ENCODE measurements at regions not wholly inside any gene's neighbourhood (a gene's known extent, or its start where the extent isn't known, plus 50 kb on each side); places are given as distances from the start of the nearest gene placed in this dataset.
"Not testable (repeated sequence)": the region's sequence is repeated elsewhere in the genome, so short reads cannot be mapped to it uniquely, and the experiment has no call there.

DNA sequence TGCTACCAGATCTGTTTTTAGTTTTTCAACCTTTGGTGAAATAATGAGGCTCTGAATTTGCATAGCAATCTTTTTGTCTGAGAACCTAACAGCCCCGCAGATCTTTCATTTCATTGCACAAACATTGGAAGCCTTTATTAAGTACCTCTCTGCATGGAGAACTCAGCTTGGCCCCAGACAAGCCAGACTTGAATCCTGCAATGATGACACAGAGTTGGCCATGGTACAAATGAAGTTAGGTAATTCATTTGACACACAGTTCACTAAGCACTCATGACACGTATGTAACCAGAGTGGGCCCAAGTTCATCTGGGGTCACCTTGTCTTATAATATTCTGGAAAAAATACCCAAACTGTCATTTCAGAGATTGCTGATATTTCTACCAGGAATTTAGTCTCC, 439.1 kb upstream of the ID2 start:
- ATAC-seq (ENCODE audit: low read depth in 2 of 2) (no peak), DNase-seq (no peak)
- no peak overlapping the region for H3K4me3 Mint-ChIP-seq
- H3K27me3 Mint-ChIP-seq = peaks cover 11 to 29% (median 25%) of the 10 kb centered on the region in 3 donors
- peaks cover 0 to 8% (median 0%) of the 10 kb centered on the region in 3 donors for H3K4me1 Mint-ChIP-seq
- H3K9me3 Mint-ChIP-seq = peaks cover 8 to 46% (median 26%) of the 10 kb centered on the region in 7 donors
- H3K36me3 Mint-ChIP-seq = peaks cover 0 to 8% of the 10 kb centered on the region in 2 donors
- no peak overlapping the region for H3K27ac Mint-ChIP-seq

DNA sequence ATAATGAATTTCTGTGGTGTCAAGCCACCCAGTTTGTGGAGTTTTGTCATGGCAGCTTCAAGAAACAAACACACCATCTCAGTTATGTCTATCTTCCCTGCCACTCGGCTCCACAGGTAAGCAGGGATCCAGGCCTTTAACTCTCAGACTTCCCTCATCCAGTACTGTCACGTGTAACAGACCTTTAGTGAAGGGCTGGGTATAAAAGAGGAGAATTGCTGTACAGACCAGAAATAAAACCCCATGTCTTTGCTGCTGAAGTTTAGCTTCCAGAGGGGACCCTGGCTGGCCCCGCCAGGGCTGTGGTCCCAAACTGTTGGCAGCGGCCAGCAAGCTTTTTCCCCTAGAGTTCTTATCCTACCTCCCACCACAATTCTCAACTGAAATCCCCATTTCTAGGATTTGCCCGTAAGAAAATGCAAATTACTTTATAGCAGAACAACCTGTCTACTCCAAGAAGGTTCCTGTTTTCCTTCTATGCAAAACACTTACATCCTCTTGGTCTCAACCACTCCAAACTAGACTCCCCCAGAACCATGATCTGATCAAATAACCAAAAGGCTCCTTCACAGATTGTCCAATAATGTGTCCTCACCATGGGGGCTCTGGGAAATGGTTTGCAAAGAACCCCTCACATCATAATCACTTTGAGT, 438.0 kb upstream of the ID2 start:
- Mint-ChIP-seq H3K27me3 (peaks cover 11 to 26% (median 22%) of the 10 kb centered on the region in 3 donors), H3K27ac (no peak overlapping the region), H3K36me3 (peaks cover 0 to 8% of the 10 kb centered on the region in 2 donors), H3K9me3 (peaks cover 8 to 49% (median 26%) of the 10 kb centered on the region in 7 donors), H3K4me1 (peaks cover 0 to 6% (median 0%) of the 10 kb centered on the region in 3 donors), H3K4me3 (no peak overlapping the region)
- ATAC-seq (ENCODE audit: low read depth in 2 of 2) = no peak
- no peak for DNase-seq

DNA sequence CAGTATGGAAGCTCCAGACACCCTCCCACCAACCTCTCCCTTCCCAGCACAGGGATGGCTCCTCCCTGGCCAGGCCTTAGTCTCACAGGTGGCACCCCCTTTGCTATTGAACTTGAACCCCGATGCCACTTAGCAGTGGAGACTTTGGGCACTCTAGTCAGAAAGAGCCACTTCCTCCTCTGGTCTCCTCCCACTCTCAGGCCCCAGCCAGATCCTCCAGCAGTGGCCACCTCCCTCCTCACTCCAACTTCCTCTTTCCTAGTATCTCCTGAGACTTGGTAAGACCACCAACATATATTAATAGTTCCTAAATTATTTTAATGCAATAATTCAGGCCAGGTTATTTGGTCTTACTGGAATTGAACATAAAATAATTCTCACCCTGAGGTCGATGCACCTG, 437.2 kb upstream of the ID2 start:
- H3K36me3 Mint-ChIP-seq = peaks cover 0 to 8% of the 10 kb centered on the region in 2 donors
- H3K27me3 Mint-ChIP-seq = peaks cover 11 to 18% (median 14%) of the 10 kb centered on the region in 3 donors
- no peak overlapping the region for H3K4me3 Mint-ChIP-seq
- H3K4me1 Mint-ChIP-seq = peaks cover 0 to 6% (median 0%) of the 10 kb centered on the region in 3 donors
- DNase-seq (no peak), ATAC-seq (ENCODE audit: low read depth in 2 of 2) (no peak)
- peaks cover 8 to 51% (median 27%) of the 10 kb centered on the region in 7 donors for H3K9me3 Mint-ChIP-seq
- no peak overlapping the region for H3K27ac Mint-ChIP-seq

DNA sequence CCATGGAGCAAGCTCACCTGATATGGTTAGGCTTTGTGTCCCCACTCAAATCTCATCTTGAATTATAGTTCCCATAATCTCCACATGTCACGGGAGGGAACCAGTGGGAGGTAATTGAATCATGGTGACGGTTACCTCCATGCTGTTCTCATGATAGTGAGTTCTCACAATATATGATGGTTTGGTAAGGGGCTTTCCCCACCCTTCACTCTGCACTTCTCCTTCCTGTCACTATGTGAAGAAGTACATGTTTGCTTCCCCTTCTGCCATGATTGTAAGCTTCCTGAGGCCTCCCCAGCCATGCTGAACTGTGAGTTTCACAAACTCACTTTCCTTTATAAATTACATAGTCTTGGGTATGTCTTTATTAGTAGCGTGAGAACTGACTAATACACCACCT, 435.7 kb upstream of the ID2 start:
- H3K9me3 Mint-ChIP-seq = peaks cover 13 to 62% (median 37%) of the 10 kb centered on the region in 7 donors
- peaks cover 9 to 16% of the 10 kb centered on the region in 2 donors for H3K36me3 Mint-ChIP-seq
- no peak for DNase-seq

DNA sequence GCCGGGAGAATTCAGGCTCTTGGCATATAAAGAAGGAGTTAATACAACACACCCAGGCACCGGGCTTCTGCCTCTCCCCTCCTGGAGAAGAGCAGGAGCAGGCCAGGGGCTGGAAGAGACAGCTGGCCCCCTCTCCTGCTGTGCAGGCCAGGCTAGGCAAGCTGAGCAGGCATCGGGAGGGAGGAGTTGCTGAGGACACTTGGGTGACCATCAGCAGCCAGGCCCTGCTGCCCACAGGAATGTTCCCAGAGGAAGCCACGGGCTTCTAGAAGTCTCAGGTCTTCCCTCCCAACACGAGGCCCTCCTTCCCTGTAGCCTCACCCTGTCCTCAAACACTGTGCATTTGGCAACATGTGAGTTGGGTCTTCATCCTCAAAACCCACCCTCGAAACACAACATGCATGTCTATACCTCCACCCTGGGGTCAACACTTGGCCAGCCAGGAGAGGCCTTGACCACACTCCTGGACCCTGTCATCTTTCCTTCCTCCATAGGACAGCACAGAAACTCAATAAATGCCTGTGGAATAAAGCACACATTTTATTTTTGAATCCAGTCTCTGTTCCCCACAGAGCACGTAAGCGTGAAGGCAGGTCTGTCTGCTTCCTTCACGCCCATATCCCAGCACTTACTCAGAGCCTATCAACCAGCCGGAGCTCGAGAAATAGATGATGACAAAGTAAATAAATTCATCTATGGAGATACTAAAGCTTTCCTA, 433.8 kb upstream of the ID2 start:
- no peak for ATAC-seq (ENCODE audit: low read depth in 2 of 2)
- H3K27ac Mint-ChIP-seq = no peak overlapping the region

More for the DNA sequence above, 435.7 kb upstream of the ID2 start:
- peaks cover 0 to 6% (median 0%) of the 10 kb centered on the region in 3 donors for H3K4me1 Mint-ChIP-seq
- H3K4me3 Mint-ChIP-seq = no peak overlapping the region
- ATAC-seq (ENCODE audit: low read depth in 2 of 2) = no peak
- peaks cover 13 to 17% (median 13%) of the 10 kb centered on the region in 3 donors for H3K27me3 Mint-ChIP-seq
- H3K27ac Mint-ChIP-seq = peak overlapping the region in 2 of 6 donors; percentile 61 to 78

DNA sequence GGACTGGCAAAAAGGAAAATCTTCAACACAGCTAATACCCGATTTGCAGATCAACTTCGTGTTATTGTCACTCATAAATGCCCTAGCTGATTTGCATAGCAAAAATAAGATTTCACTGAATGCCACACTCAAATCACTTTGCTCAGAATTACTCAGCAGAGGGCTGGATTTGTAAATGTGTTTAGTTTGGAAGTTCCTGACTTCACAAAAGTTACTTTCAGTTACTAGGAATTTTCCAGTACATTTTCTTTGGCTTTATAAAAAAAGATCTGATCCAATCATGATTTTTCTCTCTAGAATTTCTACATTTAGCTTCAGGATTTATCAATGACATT, 433.3 kb upstream of the ID2 start:
- Mint-ChIP-seq H3K36me3 (peaks cover 9 to 13% of the 10 kb centered on the region in 2 donors), H3K9me3 (peaks cover 9 to 55% (median 35%) of the 10 kb centered on the region in 7 donors), H3K4me3 (no peak overlapping the region), H3K27me3 (peaks cover 21 to 25% (median 21%) of the 10 kb centered on the region in 3 donors), H3K4me1 (peaks cover 0 to 6% (median 0%) of the 10 kb centered on the region in 3 donors), H3K27ac (no peak overlapping the region)
- DNase-seq (no peak), ATAC-seq (ENCODE audit: low read depth in 2 of 2) (no peak)

More for the DNA sequence above, 433.8 kb upstream of the ID2 start:
- Mint-ChIP-seq H3K36me3 (peaks cover 9 to 15% of the 10 kb centered on the region in 2 donors), H3K4me1 (peaks cover 0 to 6% (median 0%) of the 10 kb centered on the region in 3 donors), H3K4me3 (no peak overlapping the region), H3K9me3 (peaks cover 12 to 60% (median 37%) of the 10 kb centered on the region in 7 donors), H3K27me3 (peaks cover 15 to 22% (median 19%) of the 10 kb centered on the region in 3 donors)
- DNase-seq = no peak

DNA sequence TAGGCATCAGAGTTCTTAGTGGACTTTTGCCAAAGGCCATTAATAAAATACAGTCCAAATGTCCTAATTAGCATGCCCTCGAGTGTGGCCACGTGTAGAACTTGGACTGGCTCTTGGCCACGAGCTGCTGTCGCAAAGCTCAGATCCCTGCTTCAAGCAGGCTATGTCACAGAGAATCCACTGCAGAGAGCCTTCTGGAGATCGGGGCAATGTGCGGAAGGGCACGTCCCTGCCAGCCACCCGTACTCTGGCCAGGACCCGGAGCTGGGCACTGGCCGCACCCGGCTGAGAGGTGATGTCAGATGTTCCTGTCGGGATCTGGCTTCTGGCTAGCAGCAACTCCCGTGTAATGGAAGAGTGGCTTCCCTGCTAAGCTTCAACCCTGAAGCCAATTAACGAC, 432.7 kb upstream of the ID2 start:
- DNase-seq = no peak
- H3K27ac Mint-ChIP-seq = no peak overlapping the region
- H3K9me3 Mint-ChIP-seq = peaks cover 9 to 50% (median 30%) of the 10 kb centered on the region in 7 donors
- peaks cover 9 to 13% of the 10 kb centered on the region in 2 donors for H3K36me3 Mint-ChIP-seq
- ATAC-seq (ENCODE audit: low read depth in 2 of 2) = no peak
- H3K4me3 Mint-ChIP-seq = no peak overlapping the region
- H3K27me3 Mint-ChIP-seq = peaks cover 26 to 31% (median 27%) of the 10 kb centered on the region in 3 donors
- peaks cover 0 to 6% (median 0%) of the 10 kb centered on the region in 3 donors for H3K4me1 Mint-ChIP-seq

GRCh38 chr2:8249769-8250168, 432.1 kb upstream of the ID2 start:
- Mint-ChIP-seq H3K36me3 (peaks cover 9 to 13% of the 10 kb centered on the region in 2 donors), H3K27ac (no peak overlapping the region), H3K4me1 (peaks cover 0 to 2% (median 0%) of the 10 kb centered on the region in 3 donors), H3K27me3 (peaks cover 31 to 33% (median 33%) of the 10 kb centered on the region in 3 donors), H3K9me3 (peaks cover 9 to 45% (median 27%) of the 10 kb centered on the region in 7 donors), H3K4me3 (no peak overlapping the region)
- ATAC-seq (ENCODE audit: low read depth in 2 of 2) (no peak), DNase-seq (no peak)

DNA sequence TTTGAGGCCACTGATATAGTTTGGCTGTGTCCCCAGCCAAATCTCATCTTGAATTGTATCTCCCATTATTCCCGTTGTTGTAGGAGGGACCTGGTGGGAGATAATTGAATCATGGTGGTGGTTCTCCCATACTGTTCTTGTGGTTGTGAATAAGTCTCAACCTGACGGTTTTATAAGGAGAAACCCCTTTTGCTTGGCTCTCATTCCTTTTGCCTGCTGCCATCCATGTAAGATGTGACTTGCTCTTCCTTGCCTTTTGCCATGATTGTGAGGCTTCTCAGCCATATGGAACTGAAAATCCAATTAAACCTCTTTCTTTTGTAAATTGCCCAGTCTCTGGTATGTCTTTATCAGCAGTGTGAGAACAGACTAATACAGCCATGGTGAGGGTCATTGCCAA, 431.6 kb upstream of the ID2 start:
- peaks cover 8 to 39% (median 26%) of the 10 kb centered on the region in 7 donors for H3K9me3 Mint-ChIP-seq
- H3K4me3 Mint-ChIP-seq; DNase-seq; H3K27ac Mint-ChIP-seq; ATAC-seq (ENCODE audit: low read depth in 2 of 2); H3K4me1 Mint-ChIP-seq: not testable (repeated sequence)
- H3K27me3 Mint-ChIP-seq = peaks cover 32 to 37% (median 36%) of the 10 kb centered on the region in 3 donors
- H3K36me3 Mint-ChIP-seq = peaks cover 9 to 13% of the 10 kb centered on the region in 2 donors

- peaks cover 42 to 46% (median 44%) of the 10 kb centered on the region in 3 donors for H3K27me3 Mint-ChIP-seq
- ATAC-seq (ENCODE audit: low read depth in 2 of 2) (no peak), DNase-seq (no peak)
- peaks cover 5 to 29% (median 17%) of the 10 kb centered on the region in 7 donors for H3K9me3 Mint-ChIP-seq
- peaks cover 9 to 13% of the 10 kb centered on the region in 2 donors for H3K36me3 Mint-ChIP-seq
- H3K27ac Mint-ChIP-seq = no peak overlapping the region
- no peak overlapping the region for H3K4me3 Mint-ChIP-seq
- H3K4me1 Mint-ChIP-seq = no peaks in the 10 kb centered on the region
These were observed 430.6 kb upstream of the ID2 start for GRCh38 chr2:8251291-8251690.

DNA sequence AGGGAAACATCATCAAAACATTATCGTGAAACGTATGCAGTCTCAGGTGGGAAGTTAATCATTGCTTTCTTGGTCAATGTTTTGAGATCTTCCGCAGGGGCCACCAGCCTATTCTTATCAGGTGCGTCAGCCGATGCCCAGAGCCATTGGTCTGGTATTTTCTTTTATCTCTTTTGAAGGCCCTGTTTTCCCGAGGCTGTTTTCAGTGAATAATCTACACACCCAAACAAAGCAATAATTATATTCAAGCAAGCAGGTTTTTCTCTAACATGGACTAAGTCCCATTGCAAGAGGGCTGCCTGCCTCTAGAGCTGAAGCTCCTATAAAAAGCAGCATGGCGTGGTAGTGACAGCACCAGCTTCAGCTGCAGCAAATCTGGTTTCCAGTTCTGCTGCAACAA, 430.0 kb upstream of the ID2 start:
- Mint-ChIP-seq H3K36me3 (peaks cover 9% of the 10 kb centered on the region in 2 donors), H3K27me3 (peaks cover 44 to 51% (median 46%) of the 10 kb centered on the region in 3 donors), H3K4me1 (no peaks in the 10 kb centered on the region), H3K27ac (no peak overlapping the region), H3K4me3 (no peak overlapping the region), H3K9me3 (peaks cover 4 to 24% (median 11%) of the 10 kb centered on the region in 7 donors)
- no peak for ATAC-seq (ENCODE audit: low read depth in 2 of 2)
- DNase-seq = no peak

DNA sequence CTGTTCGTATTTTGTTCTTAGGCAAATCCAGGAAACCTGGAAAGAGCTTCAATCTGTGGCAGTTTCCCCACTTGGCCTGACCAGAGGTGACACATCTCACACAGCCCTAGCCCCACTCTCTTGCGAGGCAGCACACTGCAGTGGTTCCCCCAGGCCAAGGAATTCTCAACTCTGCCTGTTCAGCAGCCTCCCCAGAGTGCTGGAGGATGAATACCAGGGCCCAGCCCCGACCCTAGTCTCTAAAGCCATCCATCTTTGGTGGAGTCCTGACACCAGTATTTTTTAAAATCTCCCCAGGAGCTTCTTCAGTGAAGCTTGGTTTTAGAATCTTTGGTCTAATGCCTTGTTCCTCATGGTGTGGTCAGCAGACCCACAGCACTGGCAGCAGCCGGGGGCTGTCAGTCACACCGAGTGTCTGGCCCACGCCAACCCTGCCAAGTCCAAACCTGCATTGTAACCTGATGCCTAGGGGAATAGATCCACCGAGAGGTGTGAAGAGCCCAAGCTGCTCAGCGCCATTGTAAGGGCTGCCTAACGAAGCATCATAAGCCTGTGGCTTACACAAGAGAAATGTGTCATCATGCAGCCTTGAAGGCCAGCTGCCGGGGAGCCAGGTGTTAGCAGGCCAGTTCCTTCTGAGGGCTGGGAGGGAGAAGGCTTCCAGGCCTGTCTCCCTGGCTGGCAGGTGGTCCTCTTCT, 428.7 kb upstream of the ID2 start:
- ATAC-seq (ENCODE audit: low read depth in 2 of 2) (no peak), DNase-seq (no peak)
- H3K36me3 Mint-ChIP-seq = peaks cover 9% of the 10 kb centered on the region in 2 donors
- peaks cover 44 to 55% (median 51%) of the 10 kb centered on the region in 3 donors for H3K27me3 Mint-ChIP-seq
- H3K27ac Mint-ChIP-seq = no peak overlapping the region
- peaks cover 4 to 16% (median 11%) of the 10 kb centered on the region in 7 donors for H3K9me3 Mint-ChIP-seq
- H3K4me3 Mint-ChIP-seq = no peak overlapping the region
- H3K4me1 Mint-ChIP-seq = no peaks in the 10 kb centered on the region

DNA sequence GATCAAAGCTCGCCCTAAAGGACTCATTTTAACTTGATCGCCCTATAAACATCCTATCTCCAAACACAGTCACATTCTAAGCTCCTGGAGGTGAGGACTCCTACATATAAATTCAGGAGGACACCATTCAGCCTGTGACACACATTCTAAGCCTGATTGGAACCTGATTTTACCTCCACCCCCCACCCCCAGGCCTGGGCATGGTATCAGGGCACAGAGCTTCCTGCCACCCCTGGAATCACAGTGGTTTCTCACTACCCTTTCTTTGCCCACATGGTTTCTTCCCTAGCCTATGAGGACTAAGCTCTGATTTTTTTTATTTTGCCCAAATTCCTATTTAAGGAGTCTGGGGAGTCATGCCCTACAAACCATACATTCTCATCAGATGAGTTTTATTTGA, 428.1 kb upstream of the ID2 start:
- DNase-seq = no peak
- H3K36me3 Mint-ChIP-seq = peaks cover 9% of the 10 kb centered on the region in 2 donors
- peaks cover 48 to 61% (median 51%) of the 10 kb centered on the region in 3 donors for H3K27me3 Mint-ChIP-seq
- no peaks in the 10 kb centered on the region for H3K4me1 Mint-ChIP-seq
- peaks cover 4 to 16% (median 11%) of the 10 kb centered on the region in 7 donors for H3K9me3 Mint-ChIP-seq
- ATAC-seq (ENCODE audit: low read depth in 2 of 2) = no peak
- peak overlapping the region in 1 of 6 donors; percentile 32 for H3K27ac Mint-ChIP-seq
- no peak overlapping the region for H3K4me3 Mint-ChIP-seq
